NOMO-1 treated with dmso at 0.1 percent for 144 hours (cell line): ENCODE measurements at regions not wholly inside any gene's neighbourhood (a gene's known extent, or its start where the extent isn't known, plus 50 kb on each side); places are given as distances from the start of the nearest gene placed in this dataset.
A peak's percentile ranks its signal among the peaks of the same experiment; 100 is the strongest.

Experiments
- DNase-seq: peaks from one replicate; lab custom pipeline; 2025; ENCODE audit not compliant: unreplicated experiment; lab: John Stamatoyannopoulos, UW

DNA sequence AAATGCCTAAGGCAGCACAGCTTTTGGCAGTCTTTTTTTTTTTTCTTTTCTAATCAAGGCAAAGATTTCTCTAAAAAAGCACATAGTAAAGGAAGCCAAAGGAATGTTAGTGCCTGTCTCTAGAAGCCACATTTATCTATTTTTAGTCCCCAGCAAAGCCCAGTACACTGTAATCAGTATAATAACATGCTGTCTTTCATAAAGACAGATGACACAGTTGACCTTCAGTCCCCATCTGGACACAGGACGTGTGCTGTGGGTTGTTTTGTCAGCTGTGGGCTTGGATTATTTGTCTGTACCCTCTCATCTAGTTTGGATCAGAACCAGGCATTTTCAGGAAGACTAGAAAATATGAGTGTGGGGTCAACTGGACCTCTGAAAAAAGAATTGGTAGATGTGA lies 110.4 kb upstream of the CTNNB1 start:
- DNase-seq, result no peak

DNA sequence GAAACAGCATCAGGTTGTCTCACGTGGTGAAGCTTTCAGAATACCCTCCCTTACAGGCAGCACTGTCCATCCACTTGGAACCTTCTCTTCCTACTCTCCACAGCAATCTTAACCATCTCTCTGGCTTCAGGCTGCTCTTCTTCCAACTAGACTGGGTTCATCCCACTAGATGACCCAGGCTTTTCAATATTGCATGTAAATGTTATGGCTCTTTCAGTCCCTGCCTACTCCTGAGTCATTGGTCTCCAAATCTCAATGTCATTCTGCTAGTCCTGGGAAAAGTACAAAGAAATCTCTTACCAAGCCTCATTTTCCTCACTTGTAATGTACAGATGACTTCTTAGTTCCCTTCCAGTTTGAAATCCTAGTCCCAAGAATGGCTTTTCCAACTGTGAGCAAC lies 109.7 kb upstream of the CTNNB1 start:
- no peak for DNase-seq

DNA sequence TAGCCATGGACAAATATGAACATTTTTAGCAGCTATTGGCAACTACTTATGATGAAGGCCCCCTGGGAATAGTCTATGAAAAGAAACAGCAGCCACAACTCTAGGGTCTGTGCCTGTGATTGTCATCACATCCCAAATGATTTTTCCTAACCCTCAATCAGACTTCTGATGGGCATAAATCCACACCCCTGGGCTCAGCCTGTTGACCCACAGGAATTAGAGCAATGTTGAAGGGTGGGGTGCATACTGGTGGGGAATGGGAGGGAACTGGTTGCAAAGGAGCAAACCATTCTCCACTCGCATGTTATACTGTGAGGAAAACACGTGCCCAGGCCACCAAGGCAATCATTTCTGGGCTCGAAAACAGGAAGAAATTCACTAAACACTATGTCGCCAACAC lies 106.5 kb upstream of the CTNNB1 start:
- no peak for DNase-seq

DNA sequence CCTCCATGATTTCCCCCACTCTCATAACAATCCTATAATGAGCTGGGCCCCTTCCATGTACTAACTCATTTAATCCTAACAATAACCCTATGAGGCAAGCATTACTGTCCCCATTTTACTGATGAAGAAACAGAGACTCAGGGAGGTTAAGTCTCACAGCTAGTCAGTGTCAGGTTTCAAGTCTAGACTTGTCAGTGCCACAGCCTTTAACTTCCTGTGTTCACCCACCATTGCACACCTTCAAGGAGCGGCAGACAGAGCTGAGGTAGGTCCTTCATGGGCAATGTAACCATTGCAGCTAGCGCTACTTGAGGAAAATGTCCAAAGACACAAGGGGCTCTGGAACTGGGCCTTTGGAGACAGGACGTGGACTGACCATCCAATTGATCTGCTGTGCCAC lies 105.8 kb upstream of the CTNNB1 start:
- no peak for DNase-seq

DNA sequence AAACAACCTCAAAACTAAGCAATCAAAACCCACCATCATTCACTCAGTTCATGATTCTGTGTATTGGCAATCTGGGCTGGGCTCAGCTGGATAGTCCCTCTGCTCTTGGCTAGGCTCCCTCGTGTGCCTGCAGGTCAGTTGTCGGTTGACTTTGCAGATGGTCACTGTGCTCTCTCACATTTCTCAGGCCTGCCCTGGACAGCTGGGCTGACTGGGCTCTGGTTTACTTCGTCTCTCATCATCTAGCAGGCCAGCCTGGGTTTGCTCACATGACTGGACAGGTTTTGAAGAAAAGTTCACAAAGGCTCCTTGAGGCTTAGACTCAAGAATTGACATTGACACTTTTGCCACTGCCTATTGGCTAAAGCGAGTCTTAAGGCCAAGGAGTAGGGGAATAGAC lies 105.0 kb upstream of the CTNNB1 start:
- no peak for DNase-seq

DNA sequence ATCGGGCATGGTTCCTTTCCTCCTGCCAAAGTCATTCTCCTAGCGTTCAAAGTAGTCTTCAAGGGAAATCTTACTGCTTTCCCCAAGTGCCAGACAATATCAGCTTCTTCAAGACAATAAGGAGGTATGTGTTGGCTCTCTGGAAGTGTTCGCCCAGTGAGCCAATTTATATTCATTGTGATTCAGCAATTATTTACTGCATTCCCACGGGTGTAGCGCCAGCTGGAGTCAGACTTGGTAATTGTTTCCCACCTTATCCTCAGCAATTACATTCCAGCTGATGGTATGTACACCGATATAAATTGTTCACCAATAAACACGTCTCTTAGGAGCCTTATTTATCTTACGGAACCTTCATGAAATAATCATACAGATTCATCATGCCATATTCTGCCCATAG lies 103.6 kb upstream of the CTNNB1 start:
- DNase-seq, result no peak

DNA sequence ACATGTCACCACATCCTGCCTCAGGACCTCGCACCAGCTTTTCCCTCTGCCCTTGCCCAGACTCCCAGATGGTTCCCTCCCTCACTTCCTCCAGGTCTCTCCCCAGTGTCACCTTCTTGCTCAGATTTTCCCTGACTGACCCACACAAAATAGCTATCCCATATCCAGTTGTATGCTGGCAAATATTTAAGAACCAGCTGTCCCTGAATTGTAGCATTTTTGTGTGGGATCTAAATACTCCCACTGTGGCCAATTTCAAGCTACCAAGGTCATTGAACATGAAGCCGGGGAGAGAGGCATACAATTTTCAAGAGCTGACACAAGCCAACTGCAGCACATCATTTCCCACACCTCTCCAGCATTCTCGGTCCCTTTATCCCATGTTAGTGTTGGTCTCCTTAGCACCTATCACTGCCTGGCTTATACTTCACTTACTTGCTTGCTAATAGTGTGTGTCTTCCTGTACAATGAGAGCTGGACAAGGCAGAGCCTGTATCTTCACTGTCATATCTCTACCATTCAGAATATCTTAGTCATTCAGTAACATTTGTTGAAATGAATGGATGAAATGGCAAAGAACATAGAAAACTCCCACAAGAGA lies 101.3 kb upstream of the CTNNB1 start:
- DNase-seq, result no peak

DNA sequence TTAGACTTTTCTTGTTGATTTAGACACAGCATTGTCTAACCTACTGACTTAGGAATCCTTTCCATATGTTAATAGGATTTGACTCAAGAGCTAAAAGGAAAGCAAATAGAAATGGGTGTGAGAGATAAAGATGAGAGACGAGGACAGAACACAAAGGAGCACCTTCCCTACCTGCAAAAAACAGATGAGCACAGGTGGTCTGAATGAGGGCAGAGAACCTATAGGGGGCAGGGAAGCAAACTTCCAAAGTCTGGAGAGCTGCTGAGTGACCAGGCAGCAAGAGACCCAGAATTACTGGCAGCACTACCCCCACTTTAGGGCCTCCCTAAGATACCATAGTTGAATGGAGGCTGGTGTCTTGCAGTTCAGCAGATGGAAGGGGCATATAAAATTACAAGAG lies 98.1 kb upstream of the CTNNB1 start:
- no peak for DNase-seq

DNA sequence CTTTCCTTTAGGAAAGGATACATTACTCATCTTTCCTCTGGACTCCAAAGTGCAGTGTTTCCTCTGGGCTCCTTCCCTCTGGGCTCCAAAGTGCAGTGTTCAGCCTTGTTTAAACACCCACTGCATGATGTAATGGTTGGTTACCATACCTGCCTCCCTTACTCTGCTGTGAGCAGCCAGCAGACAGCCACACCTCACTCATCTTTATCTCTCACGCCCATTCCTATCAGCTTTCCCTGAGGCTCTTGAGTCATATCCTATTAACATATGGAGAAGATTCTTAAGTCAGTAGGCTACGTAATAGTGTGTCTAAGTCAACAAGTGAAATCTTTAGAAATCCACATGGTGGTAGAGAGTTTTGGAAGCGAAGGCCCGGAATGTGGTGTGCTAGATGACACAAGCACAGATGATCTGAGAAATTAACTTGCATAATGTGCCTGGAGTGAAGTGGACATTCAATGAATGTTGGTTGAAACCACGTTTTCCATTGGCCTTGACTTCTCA lies 97.2 kb upstream of the CTNNB1 start:
- DNase-seq, result no peak

DNA sequence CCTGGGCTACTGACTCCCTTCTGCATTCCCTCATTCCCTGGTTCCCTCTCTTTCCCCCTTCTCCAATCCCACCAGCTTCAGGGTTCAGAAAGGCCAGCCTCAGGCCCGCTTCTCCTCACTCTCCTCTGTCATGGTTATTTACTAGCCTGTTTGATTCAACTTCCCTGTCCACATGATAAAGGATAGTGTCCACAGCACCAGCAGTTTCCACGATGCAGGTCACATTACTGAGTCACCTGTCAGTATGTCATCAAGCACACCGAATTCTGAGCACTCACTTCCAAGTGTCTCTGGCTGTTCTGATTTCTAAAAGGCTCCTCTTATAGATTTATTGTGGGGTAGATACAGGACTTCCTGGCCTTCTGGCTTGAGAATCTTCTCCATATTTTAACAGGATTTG lies 96.6 kb upstream of the CTNNB1 start:
- DNase-seq, result no peak

DNA sequence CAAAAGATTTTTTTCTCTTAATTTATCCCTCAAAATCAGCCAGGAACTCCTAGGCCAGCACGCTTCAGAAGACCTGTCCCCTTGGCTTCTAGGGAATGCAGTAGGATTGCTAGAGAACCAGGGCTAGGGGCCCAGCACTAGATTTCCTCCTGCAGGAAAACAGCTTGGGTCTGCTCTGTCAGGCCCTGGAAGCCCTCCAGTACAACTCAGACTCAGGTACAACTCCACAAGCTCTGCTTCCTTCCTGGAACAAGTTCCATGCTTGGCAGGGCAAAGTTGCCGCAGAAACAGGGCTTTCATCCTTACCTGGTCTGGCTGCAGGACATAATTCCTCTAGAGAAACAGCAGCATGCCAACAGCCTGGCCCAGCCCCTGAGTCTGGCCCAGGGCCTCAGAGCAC lies 96.1 kb upstream of the CTNNB1 start:
- no peak for DNase-seq

DNA sequence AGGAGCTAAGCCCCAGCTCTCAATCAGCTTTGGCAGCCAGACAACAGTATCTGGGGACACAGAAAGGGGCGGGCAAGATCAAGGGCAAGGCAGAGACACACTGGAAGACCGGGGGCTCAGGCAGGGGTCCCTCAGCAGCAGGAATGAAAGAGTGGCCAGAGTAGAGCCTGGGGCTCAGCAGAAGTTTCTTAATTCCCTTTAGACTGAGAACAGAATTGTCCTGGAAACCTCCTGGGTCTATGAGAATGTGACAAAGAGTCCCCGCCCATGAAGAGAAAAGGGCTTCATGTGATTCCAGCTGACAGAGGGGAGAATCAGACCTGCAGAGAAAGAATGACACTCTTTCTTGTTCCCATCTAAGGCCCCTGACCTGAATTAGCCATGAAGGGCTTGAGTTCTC lies 95.2 kb upstream of the CTNNB1 start:
- no peak for DNase-seq

DNA sequence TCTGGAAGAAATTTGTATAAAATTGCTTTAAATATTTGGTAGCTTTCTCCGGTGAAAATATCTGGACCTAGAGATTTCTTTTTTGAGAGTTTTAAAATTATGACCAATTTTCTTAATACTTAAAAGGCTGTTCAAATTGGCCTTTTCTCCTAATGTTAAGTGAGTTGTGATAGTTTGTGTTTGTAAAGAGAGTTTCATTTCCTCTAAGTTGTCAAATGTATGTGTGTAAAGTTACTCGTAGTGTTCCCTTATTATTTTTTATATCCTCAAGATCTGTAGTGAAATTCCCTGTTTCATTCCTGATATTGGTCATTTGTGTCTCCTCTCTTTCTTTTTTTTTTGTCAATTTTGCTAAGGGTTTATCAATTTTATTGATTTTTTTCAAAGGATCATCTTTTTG lies 92.6 kb upstream of the CTNNB1 start:
- no peak for DNase-seq

DNA sequence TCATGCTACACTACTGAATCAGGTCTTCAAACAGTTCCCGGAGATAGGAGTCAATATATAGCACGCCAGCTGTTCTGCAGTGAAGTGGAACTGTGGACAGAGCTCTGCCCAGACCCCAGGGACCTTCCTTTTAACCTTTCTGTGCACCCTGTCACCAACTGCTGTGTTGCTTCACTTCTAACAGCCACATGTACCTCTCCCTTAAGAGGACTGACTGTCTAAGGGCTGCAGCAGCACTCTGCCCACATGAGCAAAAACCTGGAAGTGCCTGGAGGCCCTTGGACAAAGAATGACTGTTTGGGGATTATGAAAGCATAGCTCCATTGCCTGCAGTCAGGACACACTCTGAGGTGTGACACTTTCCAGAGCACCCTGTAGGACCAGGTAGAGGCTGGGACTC lies 88.3 kb upstream of the CTNNB1 start:
- DNase-seq, result peak; percentile 37

DNA sequence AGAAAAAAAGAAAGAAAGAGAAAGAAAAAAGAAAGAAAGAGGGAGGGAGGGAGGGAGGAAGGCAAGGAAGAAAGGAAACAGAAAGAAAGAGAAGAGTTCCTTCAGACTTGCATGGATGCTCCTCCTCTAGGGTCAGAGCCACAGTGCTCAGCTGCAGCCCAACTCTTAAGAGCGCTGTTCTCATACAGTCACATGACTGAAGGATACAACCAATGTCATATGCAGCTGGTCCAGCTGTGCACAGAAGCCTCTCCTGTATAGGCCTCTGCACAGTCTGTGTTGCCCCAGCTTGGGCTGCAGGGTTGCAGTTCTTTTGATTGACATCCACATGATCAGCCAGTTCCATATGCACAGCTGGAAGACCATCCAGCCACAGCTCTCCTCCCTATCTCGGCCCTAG lies 86.8 kb upstream of the CTNNB1 start:
- DNase-seq, result no peak

DNA sequence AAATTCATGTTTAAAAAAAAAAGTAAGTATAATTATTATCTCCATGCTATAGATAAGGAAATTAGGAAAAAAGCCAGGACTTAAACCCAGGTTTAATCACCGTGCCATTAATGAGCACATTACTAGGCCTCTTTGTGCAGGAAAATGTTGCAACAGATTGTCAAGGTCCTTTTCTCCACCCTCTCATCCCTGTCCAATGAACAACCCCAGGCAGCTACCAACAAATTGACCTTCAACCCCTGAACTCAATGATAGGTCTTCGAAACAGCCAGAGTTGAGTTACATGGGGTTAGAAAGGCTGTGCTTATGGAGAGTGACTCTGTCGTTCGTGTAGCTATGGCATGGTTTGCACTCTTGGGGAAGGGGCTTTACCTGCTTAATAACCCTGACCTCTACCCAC lies 84.2 kb upstream of the CTNNB1 start:
- DNase-seq, result no peak

DNA sequence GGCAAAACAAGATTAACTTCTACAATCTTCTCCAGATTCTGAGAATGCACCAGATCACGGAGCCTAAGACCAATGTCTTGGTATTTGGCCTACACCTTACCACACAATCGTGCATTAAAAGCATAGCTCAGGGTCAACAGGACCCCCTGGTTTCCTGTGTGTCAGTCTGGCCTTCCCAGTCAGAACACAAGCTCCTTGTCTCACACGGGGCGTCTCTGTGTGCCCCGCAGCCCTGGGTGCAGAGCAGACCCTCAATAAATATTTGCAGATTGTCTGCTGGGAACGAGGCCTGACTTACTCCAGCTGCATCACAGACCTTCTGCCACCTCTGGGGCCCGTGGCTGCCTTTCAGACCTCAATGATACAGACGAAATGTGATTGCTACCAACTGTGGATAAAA lies 82.5 kb upstream of the CTNNB1 start:
- no peak for DNase-seq

DNA sequence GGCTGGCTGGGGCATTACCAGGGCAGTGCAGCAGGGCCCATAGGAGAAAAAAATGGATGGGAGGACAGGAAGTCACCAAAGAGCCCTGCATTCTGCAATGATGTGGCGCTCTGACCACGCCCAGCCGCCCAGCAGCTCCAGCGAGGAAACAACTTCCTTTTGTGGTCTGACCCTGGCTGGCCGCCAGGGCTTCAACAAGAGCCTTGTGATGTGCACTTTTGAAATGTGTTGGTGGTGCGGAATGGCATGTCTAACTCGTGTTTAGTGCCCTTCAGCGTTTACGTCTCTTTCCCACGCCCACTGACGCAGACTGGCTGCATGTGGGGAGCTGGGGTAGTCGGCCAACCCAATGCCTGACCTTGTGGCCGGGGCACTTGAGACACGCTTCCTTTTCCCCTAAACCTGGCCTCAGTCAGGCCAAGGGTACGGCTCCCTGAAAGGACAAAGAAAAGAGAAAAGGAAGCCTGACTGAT lies 81.9 kb upstream of the CTNNB1 start:
- DNase-seq, result peak; percentile 97

DNA sequence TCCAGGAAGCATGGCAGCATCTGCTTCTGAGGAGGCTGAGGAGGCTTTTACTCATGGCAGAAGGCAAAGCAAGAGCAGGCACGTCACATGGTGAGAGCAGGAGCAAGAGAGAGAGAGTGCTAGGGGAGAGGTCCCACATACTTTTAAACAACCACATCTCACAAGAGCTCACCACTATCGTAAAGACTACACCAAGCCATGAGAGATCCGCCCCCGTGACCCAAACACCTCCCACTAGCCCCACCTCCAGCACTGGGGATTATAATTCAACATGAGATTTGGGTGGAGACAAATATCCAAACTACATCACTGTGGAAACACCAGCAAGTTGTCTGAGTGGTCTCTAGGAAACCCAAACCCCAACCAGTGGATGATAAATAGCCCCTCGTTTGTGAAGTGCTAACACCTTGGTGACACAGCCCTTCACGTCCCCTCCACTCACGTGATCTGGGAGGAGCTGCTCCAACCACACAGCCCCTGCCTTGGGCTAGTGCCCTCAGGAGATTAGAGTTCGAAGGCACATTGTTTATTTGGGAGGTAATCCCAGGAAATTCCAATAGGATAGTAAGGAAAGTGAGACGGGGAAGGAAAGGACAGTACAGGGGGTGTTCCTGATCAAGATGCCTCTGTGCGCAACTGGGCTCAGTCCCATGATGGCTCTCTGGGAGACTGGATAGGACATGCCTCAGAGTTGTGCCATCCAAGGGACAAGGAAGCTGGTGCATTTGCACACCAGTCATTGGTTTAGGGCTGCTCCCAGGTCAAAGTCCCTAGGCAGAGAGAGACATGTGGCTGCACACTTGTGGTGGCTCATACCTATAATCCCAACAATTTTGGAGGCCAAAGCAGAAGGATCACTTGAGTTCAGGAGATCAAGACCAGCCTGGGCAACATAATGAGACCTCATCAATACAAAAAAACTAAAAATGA lies 80.6 kb upstream of the CTNNB1 start:
- no peak for DNase-seq

DNA sequence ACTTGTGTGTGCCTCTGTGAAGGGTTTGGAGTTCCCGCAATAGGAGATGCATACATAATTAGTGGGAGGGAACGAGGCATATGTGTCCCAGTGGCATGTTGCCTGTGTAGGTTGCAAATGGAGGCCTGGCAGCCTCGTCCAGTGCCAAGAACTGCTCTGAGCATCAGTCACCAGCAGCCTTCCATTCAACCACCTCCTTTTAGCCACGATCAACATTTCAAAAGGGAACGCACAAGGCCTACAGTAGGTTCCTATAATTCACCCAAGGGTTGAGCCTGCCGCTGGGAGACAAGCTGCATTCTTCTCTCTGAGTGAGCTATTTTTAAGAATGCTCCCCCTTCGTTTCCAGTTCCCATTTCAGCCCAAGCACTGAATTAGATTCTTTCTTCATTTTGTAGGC lies 78.8 kb upstream of the CTNNB1 start:
- no peak for DNase-seq

DNA sequence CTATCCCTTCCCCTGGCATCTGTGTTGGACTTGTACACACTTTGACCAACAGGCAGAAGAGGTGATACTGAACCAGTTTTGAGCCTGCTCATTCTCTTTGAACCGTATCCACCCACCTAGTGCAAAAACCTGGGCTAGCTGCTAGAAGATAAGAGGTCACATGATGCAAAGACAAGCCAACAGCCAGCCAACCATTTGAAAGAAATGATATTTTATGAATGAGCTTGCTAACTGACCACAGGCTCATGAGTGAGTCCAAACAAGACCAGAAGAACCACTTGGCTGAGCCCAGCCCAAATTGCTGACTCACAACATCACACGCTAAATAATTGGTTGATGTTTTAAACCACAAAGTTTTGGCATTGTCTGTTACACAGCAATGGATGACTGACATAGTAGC lies 74.0 kb upstream of the CTNNB1 start:
- no peak for DNase-seq

DNA sequence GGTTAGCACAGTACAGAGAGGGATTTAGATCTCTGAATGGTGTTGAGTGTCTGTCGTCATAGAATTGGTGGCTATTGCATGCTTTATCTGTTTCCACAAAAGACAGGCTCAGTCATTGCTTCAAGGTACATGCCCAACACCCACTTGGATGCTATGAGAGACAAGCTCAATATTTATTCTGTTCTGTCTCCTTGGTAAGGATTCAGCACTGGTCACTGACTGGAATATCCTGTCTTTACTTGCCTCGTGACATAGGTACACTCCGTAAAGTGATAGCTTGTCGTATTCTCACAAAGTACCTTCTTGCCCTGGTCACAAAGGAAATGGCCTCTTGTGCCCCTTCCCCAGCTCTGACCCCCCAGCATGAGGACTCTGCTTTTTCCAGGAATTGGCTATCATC lies 72.8 kb upstream of the CTNNB1 start:
- no peak for DNase-seq
